TTC549 (cell line): ENCODE measurements at regions not wholly inside any gene's neighbourhood (a gene's known extent, or its start where the extent isn't known, plus 50 kb on each side); places are given as distances from the start of the nearest gene placed in this dataset.
"Not testable (repeated sequence)": the region's sequence is repeated elsewhere in the genome, so short reads cannot be mapped to it uniquely, and the experiment has no call there.

ENCODE experiments used
- FAIRE-seq: peaks from 2 replicates; lab custom pipeline; 2012; peaks lifted over from hg19 to GRCh38; lab: Jason Lieb, UNC

- FAIRE-seq: no peak
Observed at GRCh38 chr10:2519139-2519538, 548.2 kb upstream of the PFKP start.

- FAIRE-seq: no peak
Observed at GRCh38 chr10:2509081-2509531, 558.2 kb upstream of the PFKP start.

- FAIRE-seq: not testable (repeated sequence)
Observed at GRCh38 chr10:2501366-2501940, 565.9 kb upstream of the PFKP start.

GRCh38 chr10:2494399-2494798 is 572.9 kb upstream of the PFKP start:
- FAIRE-seq: no peak

- no peak for FAIRE-seq
Observed at GRCh38 chr10:2488446-2489005, 578.8 kb upstream of the PFKP start.

- no peak for FAIRE-seq
Observed at GRCh38 chr10:2487921-2488320, 579.4 kb upstream of the PFKP start.

GRCh38 chr10:2478656-2479055 is 588.7 kb upstream of the PFKP start:
- FAIRE-seq: no peak

- no peak for FAIRE-seq
Observed at GRCh38 chr10:2476812-2477553, 590.4 kb upstream of the PFKP start.

GRCh38 chr10:2476218-2476811 is 591.0 kb upstream of the PFKP start:
- FAIRE-seq: no peak

GRCh38 chr10:2475711-2476217 is 591.6 kb upstream of the PFKP start:
- no peak for FAIRE-seq

- no peak for FAIRE-seq
Observed at GRCh38 chr10:2471811-2472210, 595.5 kb upstream of the PFKP start.

GRCh38 chr10:2469802-2470201 is 597.5 kb upstream of the PFKP start:
- FAIRE-seq: no peak

GRCh38 chr10:2464483-2464882 is 602.9 kb upstream of the PFKP start:
- no peak for FAIRE-seq

GRCh38 chr10:2463316-2463715 is 604.0 kb upstream of the PFKP start:
- FAIRE-seq: no peak

- FAIRE-seq: no peak
Observed at GRCh38 chr10:2462581-2462980, 604.8 kb upstream of the PFKP start.

- no peak for FAIRE-seq
Observed at GRCh38 chr10:2460812-2461211, 606.5 kb upstream of the PFKP start.

GRCh38 chr10:2459713-2460112 is 607.6 kb upstream of the PFKP start:
- FAIRE-seq: no peak

GRCh38 chr10:2456834-2457233 is 610.5 kb upstream of the PFKP start:
- no peak for FAIRE-seq

- FAIRE-seq: no peak
Observed at GRCh38 chr10:2445370-2445769, 622.0 kb upstream of the PFKP start.

- FAIRE-seq: no peak
Observed at GRCh38 chr10:2439983-2440382, 627.4 kb upstream of the PFKP start.

- no peak for FAIRE-seq
Observed at GRCh38 chr10:2439000-2439399, 628.3 kb upstream of the PFKP start.

GRCh38 chr10:2438248-2438939 is 629.0 kb upstream of the PFKP start:
- FAIRE-seq: no peak

GRCh38 chr10:2436933-2437332 is 630.4 kb upstream of the PFKP start:
- no peak for FAIRE-seq
